Adrenal gland (tissue), 9 donors: ENCODE measurements at regions not wholly inside any gene's neighbourhood (a gene's known extent, or its start where the extent isn't known, plus 50 kb on each side); places are given as distances from the start of the nearest gene placed in this dataset.
A peak's percentile ranks its signal among the peaks of the same experiment; 100 is the strongest.

ENCODE experiments used
- DNase-seq, 7 donors: peaks; one replicate each; pipeline ENCODE4 v3.0.0-alpha.2; 2019 to 2020
- H3K27ac ChIP-seq, 5 donors: fragments of 200-600 bp; sonication (generic) in 4 of 5; 1 replicate in 3 of 5; 2 replicates in 2 of 5; pipeline versions ENCODE4 v1.5.1 to v1.8.0; 2016 to 2020; ENCODE audit warnings: mild to moderate bottlenecking in 1 of 5
- H3K27me3 ChIP-seq: fragments of 200-600 bp; 2 replicates; pipeline ENCODE4 v1.8.0; 2021
- H3K36me3 ChIP-seq, 2 donors: fragments of 200-600 bp; replicated peaks in 1 of 2; 1 replicate in 1 of 2; 2 replicates in 1 of 2; pipeline versions ENCODE4 v1.5.1 to v1.8.0; 2018 to 2022
- H3K4me1 ChIP-seq, 2 donors: fragments of 200-600 bp; replicated peaks in 1 of 2; 1 replicate in 1 of 2; 2 replicates in 1 of 2; pipeline versions ENCODE4 v1.5.1 to v1.8.0; 2018 to 2021
- H3K4me3 ChIP-seq, 4 donors: fragments of 200-600 bp; sonication (generic) in 3 of 4; one replicate each; pipeline ENCODE4 v1.5.1; 2016 to 2018
- H3K9me3 ChIP-seq, 3 donors: fragments of 200-600 bp; sonication (generic) in 1 of 3; replicated peaks in 1 of 3; 1 replicate in 2 of 3; 2 replicates in 1 of 3; pipeline versions ENCODE4 v1.5.1 to v1.8.0; 2016 to 2021
- POLR2A ChIP-seq, 2 donors: fragments of 450-650 bp; IDR thresholded peaks; one replicate each; pipeline ENCODE4 v1.6.1; 2017; ENCODE audit warnings: antibody characterized with exemption in 2 of 2, mild to moderate bottlenecking in 2 of 2, moderate library complexity in 1 of 2
- WGBS, 4 donors: extraction: QIAGEN DNeasy Blood & Tissue Kit in 2 of 4; methylation state at CpG; one replicate each; pipeline versions ENCODE4 v1.1.5 to v1.1.7; 2013 to 2017; 5-methylcytosine and 5-hydroxymethylcytosine counted together
- intact Hi-C, 2 donors: fragments of 100-400 bp; cut with DNase I; formaldehyde crosslinking; loops; one replicate each; pipeline versions ENCODE4 v1.14.1 to v1.15.0; 2022 to 2023
- TF ChIP-seq, protein P1 (sequence below), 6 experiments: fragments of 450-650 bp in 4 of 6; fragments of 200-600 bp in 2 of 6; sonication (generic) in 1 of 6; IDR thresholded peaks; 1 replicate in 5 of 6; 2 replicates in 1 of 6; pipeline versions ENCODE4 v1.5.1 to v1.8.0; 2016 to 2021; ENCODE audit warnings: antibody characterized with exemption in 6 of 6, mild to moderate bottlenecking in 2 of 6, moderate library complexity in 1 of 6
- donor health status: healthy with polysubstance abuse.
- donor health status: Bipolar disorder and iron deficiency.
- donor health status: DM: yes; HTN: yes; CAD: no.
- donor health status: DM: no; HTN: no; CAD: no.
- donor health status: DM: no; HTN: no; CAD: no.

DNA sequence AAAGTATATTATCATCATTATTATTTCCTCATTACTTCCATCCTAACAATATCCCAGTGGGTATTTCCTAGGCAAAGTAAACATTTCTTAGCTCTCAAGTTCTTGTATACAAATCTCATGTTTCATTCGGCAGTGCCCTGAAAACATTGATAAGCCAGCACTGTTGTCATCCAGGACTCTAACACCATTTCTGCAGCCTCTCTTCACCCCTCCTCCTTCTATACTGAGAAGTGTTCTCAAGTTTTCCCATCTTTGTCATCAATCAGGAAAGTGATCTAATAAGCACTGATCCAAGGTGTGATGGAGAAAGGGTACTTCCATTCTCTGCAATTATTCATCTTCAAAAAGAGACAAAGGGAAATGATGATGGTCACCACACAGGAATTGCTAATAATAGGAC lies 168.4 kb upstream of the CCDC54 start:
- intact Hi-C loops = no loop called here
- no peaks in the 10 kb centered on the region for H3K36me3 ChIP-seq
- no peak for DNase-seq
- H3K27ac ChIP-seq = peak overlapping the region; percentile 49 to 91 (median 85)
- H3K4me1 ChIP-seq = peaks cover 23 to 43% of the 10 kb centered on the region in 2 donors
- peak overlapping the region in 1 of 4 donors; percentile 32 for H3K4me3 ChIP-seq
- H3K27me3 ChIP-seq = no peaks in the 10 kb centered on the region
- TF ChIP-seq, protein P1, sequence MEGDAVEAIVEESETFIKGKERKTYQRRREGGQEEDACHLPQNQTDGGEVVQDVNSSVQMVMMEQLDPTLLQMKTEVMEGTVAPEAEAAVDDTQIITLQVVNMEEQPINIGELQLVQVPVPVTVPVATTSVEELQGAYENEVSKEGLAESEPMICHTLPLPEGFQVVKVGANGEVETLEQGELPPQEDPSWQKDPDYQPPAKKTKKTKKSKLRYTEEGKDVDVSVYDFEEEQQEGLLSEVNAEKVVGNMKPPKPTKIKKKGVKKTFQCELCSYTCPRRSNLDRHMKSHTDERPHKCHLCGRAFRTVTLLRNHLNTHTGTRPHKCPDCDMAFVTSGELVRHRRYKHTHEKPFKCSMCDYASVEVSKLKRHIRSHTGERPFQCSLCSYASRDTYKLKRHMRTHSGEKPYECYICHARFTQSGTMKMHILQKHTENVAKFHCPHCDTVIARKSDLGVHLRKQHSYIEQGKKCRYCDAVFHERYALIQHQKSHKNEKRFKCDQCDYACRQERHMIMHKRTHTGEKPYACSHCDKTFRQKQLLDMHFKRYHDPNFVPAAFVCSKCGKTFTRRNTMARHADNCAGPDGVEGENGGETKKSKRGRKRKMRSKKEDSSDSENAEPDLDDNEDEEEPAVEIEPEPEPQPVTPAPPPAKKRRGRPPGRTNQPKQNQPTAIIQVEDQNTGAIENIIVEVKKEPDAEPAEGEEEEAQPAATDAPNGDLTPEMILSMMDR (IDR thresholded peaks at IDR 0.05) = no peak
- no peak for TF ChIP-seq POLR2A (IDR thresholded peaks at IDR 0.05)
- 18 to 31% (median 21%) methylated on average over 1 of the region's 1 CpG for WGBS, 4 donors
- no peaks in the 10 kb centered on the region for H3K9me3 ChIP-seq

DNA sequence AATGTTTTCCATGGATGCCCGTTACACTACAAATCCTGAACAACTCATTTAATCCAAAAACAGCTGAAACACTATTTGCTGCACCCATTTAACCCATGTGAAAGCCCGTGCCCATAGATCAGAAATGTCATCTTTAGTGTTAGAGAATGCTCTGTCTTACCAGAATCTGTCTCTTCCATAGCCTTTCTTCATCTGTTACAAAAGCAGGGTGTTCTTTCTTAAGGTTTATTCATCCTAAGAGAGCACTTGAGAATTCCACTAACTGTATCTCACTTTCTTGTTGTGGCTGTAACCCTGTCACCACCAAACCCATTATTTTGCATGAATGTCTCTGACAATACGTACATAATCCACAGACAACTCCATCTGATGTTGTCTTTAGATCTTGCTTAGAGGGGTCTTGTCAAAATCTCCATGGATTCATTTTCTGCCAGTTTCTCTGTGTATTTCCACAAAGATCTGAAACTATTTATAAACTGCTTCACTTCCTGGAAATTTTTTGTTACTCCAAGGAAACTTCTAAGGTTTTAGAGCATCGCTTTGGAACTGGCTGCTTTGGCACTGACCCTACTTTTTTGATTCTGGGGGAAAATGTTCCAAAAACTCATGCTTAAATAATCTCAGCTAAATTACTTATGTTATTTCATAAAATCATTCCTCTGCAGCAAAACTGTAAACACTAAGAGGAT lies 167.8 kb upstream of the CCDC54 start:
- Histone ChIP-seq H3K27ac (peak overlapping the region; percentile 49 to 91 (median 85)), H3K4me1 (peaks cover 23 to 43% of the 10 kb centered on the region in 2 donors), H3K4me3 (no peak overlapping the region), H3K27me3 (no peaks in the 10 kb centered on the region), H3K36me3 (no peaks in the 10 kb centered on the region), H3K9me3 (no peaks in the 10 kb centered on the region)
- intact Hi-C loops = no loop called here
- no peak for DNase-seq
- 57 to 65% (median 60%) methylated on average over 4 of the region's 4 CpGs for WGBS, 4 donors
- no peak for TF ChIP-seq POLR2A (IDR thresholded peaks at IDR 0.05)
- TF ChIP-seq, protein P1 (IDR thresholded peaks at IDR 0.05) = no peak

DNA sequence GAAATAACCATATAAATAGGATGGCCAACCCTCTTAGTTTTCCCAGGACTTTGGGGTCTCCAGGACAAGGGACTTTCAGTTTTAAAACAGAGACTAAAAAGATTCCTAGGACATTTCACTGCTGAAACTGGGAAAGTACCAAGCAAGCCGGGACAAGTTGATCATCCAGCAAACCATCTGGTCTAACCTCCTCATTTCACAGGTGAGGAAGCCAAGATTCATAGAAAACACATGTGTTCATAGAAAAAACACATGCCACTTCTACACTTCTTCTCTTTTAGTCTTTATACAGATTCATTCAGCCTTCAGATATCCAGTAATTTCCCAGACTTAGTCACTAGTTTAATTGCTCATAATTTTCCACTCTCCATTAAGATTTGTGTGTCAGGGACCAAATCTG lies 165.6 kb upstream of the CCDC54 start:
- Histone ChIP-seq H3K27ac (no peak overlapping the region), H3K27me3 (no peaks in the 10 kb centered on the region), H3K36me3 (no peaks in the 10 kb centered on the region), H3K4me1 (peaks cover 20 to 45% of the 10 kb centered on the region in 2 donors), H3K9me3 (no peaks in the 10 kb centered on the region), H3K4me3 (no peak overlapping the region)
- TF ChIP-seq POLR2A (IDR thresholded peaks at IDR 0.05) = no peak
- TF ChIP-seq, protein P1 (IDR thresholded peaks at IDR 0.05) = no peak
- DNase-seq = no peak
- WGBS, 4 donors = 87 to 94% (median 90%) methylated on average over 1 of the region's 1 CpG
- intact Hi-C loops = no loop called here

DNA sequence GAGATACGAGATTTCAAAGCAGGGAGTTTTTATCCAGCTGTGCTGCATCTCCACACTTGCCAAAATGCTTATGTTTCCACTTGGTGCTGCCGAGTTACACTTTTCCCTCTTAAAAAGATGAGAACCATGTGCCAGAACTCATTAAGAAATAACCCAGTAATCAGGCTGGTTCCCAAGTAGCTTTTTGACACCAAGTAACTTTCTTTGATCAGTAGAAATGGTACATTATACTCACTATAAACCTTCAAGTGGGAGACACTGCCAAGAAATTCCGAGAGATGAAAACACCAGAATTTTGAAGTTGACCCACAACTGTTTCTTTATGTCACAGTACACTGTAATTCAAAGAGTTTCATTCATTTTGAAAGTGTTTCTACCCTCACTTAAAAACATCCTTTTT lies 164.6 kb upstream of the CCDC54 start:
- no peak overlapping the region for H3K4me3 ChIP-seq
- H3K27ac ChIP-seq = no peak overlapping the region
- no peaks in the 10 kb centered on the region for H3K27me3 ChIP-seq
- no peaks in the 10 kb centered on the region for H3K9me3 ChIP-seq
- peaks cover 11 to 42% of the 10 kb centered on the region in 2 donors for H3K4me1 ChIP-seq
- 60 to 71% (median 62%) methylated on average over 3 of the region's 3 CpGs for WGBS, 4 donors
- DNase-seq = no peak
- TF ChIP-seq, protein P1 (IDR thresholded peaks at IDR 0.05) = no peak
- TF ChIP-seq POLR2A (IDR thresholded peaks at IDR 0.05) = no peak
- no peaks in the 10 kb centered on the region for H3K36me3 ChIP-seq
- intact Hi-C loops = no loop called here
